Aorta (tissue), 5 donors: ENCODE measurements at regions not wholly inside any gene's neighbourhood (a gene's known extent, or its start where the extent isn't known, plus 50 kb on each side); places are given as distances from the start of the nearest gene placed in this dataset.

Experiments
- ATAC-seq: fragments of 200-7000 bp; cut with Tn5 transposase; one replicate; pipeline ENCODE4 v1.9.1; 2022; ENCODE audit warnings: moderate library complexity; ENCODE audit not compliant: low FRiP score
- DNase-seq, 2 donors: peaks; one replicate each; pipeline ENCODE4 v3.0.0-alpha.2; 2020
- H3K27ac ChIP-seq, 2 donors: one replicate each; pipeline ENCODE4 v1.5.1; 2013; ENCODE audit warnings: low read length in 2 of 2, mild to moderate bottlenecking in 2 of 2, moderate library complexity in 2 of 2, control low read depth in 1 of 2, inconsistent platforms in 1 of 2, low read depth in 1 of 2
- H3K27me3 ChIP-seq, 2 donors: one replicate each; pipeline ENCODE4 v1.6.1; 2013; ENCODE audit warnings: control low read depth in 1 of 2, low read length in 1 of 2, mild to moderate bottlenecking in 1 of 2, moderate library complexity in 1 of 2; ENCODE audit not compliant: insufficient read depth in 2 of 2, control insufficient read depth in 1 of 2
- H3K36me3 ChIP-seq, 2 donors: one replicate each; pipeline ENCODE4 v1.6.1; 2013; ENCODE audit warnings: control low read depth in 1 of 2, low read length in 1 of 2, mild to moderate bottlenecking in 1 of 2; ENCODE audit not compliant: insufficient read depth in 2 of 2, control insufficient read depth in 1 of 2
- H3K4me1 ChIP-seq, 2 donors: one replicate each; pipeline ENCODE4 v1.6.1; 2013; ENCODE audit warnings: low read length in 2 of 2, control low read depth in 1 of 2, mild to moderate bottlenecking in 1 of 2, moderate library complexity in 1 of 2; ENCODE audit not compliant: insufficient read depth in 2 of 2, control insufficient read depth in 1 of 2
- H3K4me3 ChIP-seq, 2 donors: one replicate each; pipeline ENCODE4 v1.5.1; 2013; ENCODE audit warnings: low read length in 2 of 2, control low read depth in 1 of 2, mild to moderate bottlenecking in 1 of 2
- H3K9me3 ChIP-seq: one replicate; pipeline ENCODE4 v1.6.1; 2013; ENCODE audit warnings: mild to moderate bottlenecking, low read length; ENCODE audit not compliant: control insufficient read depth
- WGBS, 2 donors: extraction: QIAGEN DNeasy Blood & Tissue Kit; methylation state at CpG; one replicate each; pipeline ENCODE4 v1.1.7; 2013; 5-methylcytosine and 5-hydroxymethylcytosine counted together
- intact Hi-C, 2 donors: fragments of 100-400 bp; cut with DNase I; formaldehyde crosslinking; loops; one replicate each; pipeline versions ENCODE4 v1.14.2 to v1.15.0; 2022
- donor health status: healthy with polysubstance abuse.
- donor health status: Bipolar disorder and iron deficiency.
- donor health status: DM: no; HTN: no; CAD: no.
- donor health status: DM: no; HTN: no; CAD: no.
- donor health status: DM: yes; HTN: yes; CAD: no.

- no peaks in the 10 kb centered on the region for H3K36me3 ChIP-seq
- H3K4me3 ChIP-seq: no peak overlapping the region
- H3K9me3 ChIP-seq: no peaks in the 10 kb centered on the region
- WGBS, 2 donors: 79 to 82% methylated on average over 14 to 15 of the region's 15 CpGs
- no peaks in the 10 kb centered on the region for H3K27me3 ChIP-seq
- H3K27ac ChIP-seq: no peak overlapping the region
- ATAC-seq (no peak), DNase-seq (no peak)
- intact Hi-C loops: loop anchor here in 1 of 2 donors (1.0 to 5.0 kb wide), 2 partner anchors 122 to 125 kb away; no protein-coding TSS in a partner anchor
- H3K4me1 ChIP-seq: no peaks in the 10 kb centered on the region
Observed at GRCh38 chr5:149441986-149442385, 62.9 kb upstream of the IL17B start.

- H3K9me3 ChIP-seq: no peaks in the 10 kb centered on the region
- 93 to 94% methylated on average over 14 of the region's 14 CpGs for whole genome bisulfite sequencing, 2 donors
- no peaks in the 10 kb centered on the region for H3K4me1 ChIP-seq
- intact Hi-C loops: loop anchor here in 1 of 2 donors (1.0 to 5.0 kb wide), 2 partner anchors 123 to 124 kb away; no protein-coding TSS in a partner anchor
- DNase-seq: no peak
- no peak overlapping the region for H3K4me3 ChIP-seq
- ATAC-seq: no peak
- no peaks in the 10 kb centered on the region for H3K27me3 ChIP-seq
- no peaks in the 10 kb centered on the region for H3K36me3 ChIP-seq
- no peak overlapping the region for H3K27ac ChIP-seq
Observed at GRCh38 chr5:149441194-149441753, 62.2 kb upstream of the IL17B start.

- no peak overlapping the region for H3K27ac ChIP-seq
- H3K9me3 ChIP-seq: no peaks in the 10 kb centered on the region
- intact Hi-C loops: loop anchor here in 1 of 2 donors (5.0 kb wide), 1 partner anchor 123 kb away; no protein-coding TSS in a partner anchor
- ATAC-seq: no peak
- H3K4me1 ChIP-seq: no peaks in the 10 kb centered on the region
- no peaks in the 10 kb centered on the region for H3K27me3 ChIP-seq
- no peak overlapping the region for H3K4me3 ChIP-seq
- no peak for DNase-seq
- WGBS, 2 donors: 69 to 79% methylated on average over 8 of the region's 8 CpGs
- H3K36me3 ChIP-seq: no peaks in the 10 kb centered on the region
Observed at GRCh38 chr5:149439899-149440542, 60.9 kb upstream of the IL17B start.

- ATAC-seq (no peak), DNase-seq (no peak)
- Histone ChIP-seq H3K27me3 (no peaks in the 10 kb centered on the region), H3K36me3 (no peaks in the 10 kb centered on the region), H3K9me3 (no peaks in the 10 kb centered on the region), H3K27ac (no peak overlapping the region), H3K4me1 (no peaks in the 10 kb centered on the region), H3K4me3 (no peak overlapping the region)
- 66 to 69% methylated on average over 1 of the region's 1 CpG for WGBS, 2 donors
- intact Hi-C loops: no loop called here
Observed at GRCh38 chr5:149438711-149439132, 59.6 kb upstream of the IL17B start.

- no peak overlapping the region for H3K4me3 ChIP-seq
- no peaks in the 10 kb centered on the region for H3K36me3 ChIP-seq
- no peaks in the 10 kb centered on the region for H3K9me3 ChIP-seq
- DNase-seq: no peak
- no peak overlapping the region for H3K27ac ChIP-seq
- 86 to 89% methylated on average over 5 of the region's 5 CpGs for WGBS, 2 donors
- H3K27me3 ChIP-seq: no peaks in the 10 kb centered on the region
- intact Hi-C loops: no loop called here
- no peak for ATAC-seq
- H3K4me1 ChIP-seq: no peaks in the 10 kb centered on the region
Observed at GRCh38 chr5:149438281-149438680, 59.2 kb upstream of the IL17B start.

GRCh38 chr5:149437391-149438040, 58.4 kb upstream of the IL17B start:
- H3K27me3 ChIP-seq: no peaks in the 10 kb centered on the region
- H3K36me3 ChIP-seq: no peaks in the 10 kb centered on the region
- H3K4me1 ChIP-seq: no peaks in the 10 kb centered on the region
- DNase-seq (no peak), ATAC-seq (no peak)
- no peaks in the 10 kb centered on the region for H3K9me3 ChIP-seq
- H3K27ac ChIP-seq: no peak overlapping the region
- 67 to 71% methylated on average over 10 of the region's 10 CpGs for WGBS, 2 donors
- intact Hi-C loops: no loop called here
- no peak overlapping the region for H3K4me3 ChIP-seq

GRCh38 chr5:149435660-149436059, 56.6 kb upstream of the IL17B start:
- intact Hi-C loops: no loop called here
- ATAC-seq: no peak

GRCh38 chr5:149435015-149435376, 55.9 kb upstream of the IL17B start:
- H3K9me3 ChIP-seq: no peaks in the 10 kb centered on the region
- H3K4me3 ChIP-seq: no peak overlapping the region
- ATAC-seq: no peak
- no peak for DNase-seq
- WGBS, 2 donors: 72 to 78% methylated on average over 7 of the region's 7 CpGs
- H3K27ac ChIP-seq: no peak overlapping the region
- H3K36me3 ChIP-seq: no peaks in the 10 kb centered on the region
- H3K27me3 ChIP-seq: no peaks in the 10 kb centered on the region
- no peaks in the 10 kb centered on the region for H3K4me1 ChIP-seq
- intact Hi-C loops: no loop called here

More at GRCh38 chr5:149435660-149436059, 56.6 kb upstream of the IL17B start:
- Histone ChIP-seq H3K9me3 (no peaks in the 10 kb centered on the region), H3K27ac (no peak overlapping the region), H3K4me1 (no peaks in the 10 kb centered on the region), H3K36me3 (no peaks in the 10 kb centered on the region), H3K27me3 (no peaks in the 10 kb centered on the region), H3K4me3 (no peak overlapping the region)
- no peak for DNase-seq
